IMR-90 (cell line): ENCODE measurements at regions not wholly inside any gene's neighbourhood (a gene's known extent, or its start where the extent isn't known, plus 50 kb on each side); places are given as distances from the start of the nearest gene placed in this dataset.

Experiments
- ATAC-seq: fragments of 200-7000 bp; cut with Tn5 transposase; 2 replicates; pipeline ENCODE4 v1.9.1; 2020; ENCODE audit warnings: low read depth, mild to moderate bottlenecking, moderate library complexity
- BruUV-seq: library from RNA; stranded (reverse); fragments of 400-500 nt; replicated peaks from 2 replicates; lab custom pipeline; 2021; lab: Mats Ljungman, UMichigan
- CTCF ChIA-PET: fragments of 300-600 bp; formaldehyde crosslinking; extraction: SDS; loops from one replicate; lab custom pipeline; 2021; ENCODE audit warnings: antibody characterized with exemption; lab: Yijun Ruan, JAX
- POLR2A ChIA-PET: fragments of 300-600 bp; sonication (Branson Sonifier 250); formaldehyde crosslinking; loops from one replicate; lab custom pipeline; 2022; ENCODE audit warnings: antibody characterized with exemption; ENCODE audit not compliant: unreplicated experiment; lab: Charles Lee
- DNase-seq: peaks from one replicate; pipeline ENCODE4 v3.0.0; 2013
- H2AFZ ChIP-seq: replicated peaks from 2 replicates; pipeline ENCODE3; 2013; ENCODE audit warnings: low read length, mild to moderate bottlenecking; ENCODE audit not compliant: poor library complexity
- H2AK5ac ChIP-seq: 2 replicates; pipeline ENCODE4 v1.6.1; 2013; ENCODE audit warnings: low read depth, low read length, inconsistent platforms
- H2AK9ac ChIP-seq: replicated peaks from 2 replicates; pipeline ENCODE3; 2013; ENCODE audit warnings: mild to moderate bottlenecking, low read depth, low read length, moderate library complexity; ENCODE audit not compliant: poor library complexity
- H2BK120ac ChIP-seq: 2 replicates; pipeline ENCODE4 v1.6.1; 2013; ENCODE audit warnings: low read depth, low read length, inconsistent platforms
- H2BK15ac ChIP-seq: 3 replicates; pipeline ENCODE4 v1.6.1; 2013; ENCODE audit warnings: low read depth, low read length, inconsistent platforms
- H2BK20ac ChIP-seq: 2 replicates; pipeline ENCODE4 v1.6.1; 2013; ENCODE audit warnings: low read depth, mild to moderate bottlenecking, inconsistent platforms, low read length, moderate library complexity
- H2BK5ac ChIP-seq: 2 replicates; pipeline ENCODE4 v1.6.1; 2013; ENCODE audit warnings: mild to moderate bottlenecking, low read depth, low read length, inconsistent platforms; ENCODE audit not compliant: poor library complexity, severe bottlenecking
- H3K14ac ChIP-seq: replicated peaks from 2 replicates; pipeline ENCODE4 v1.6.1; 2013; ENCODE audit warnings: low read depth, low read length, inconsistent platforms
- H3K18ac ChIP-seq: 2 replicates; pipeline ENCODE4 v1.6.1; 2013; ENCODE audit warnings: low read depth, low read length, control low read depth
- H3K23ac ChIP-seq: 2 replicates; pipeline ENCODE4 v1.6.1; 2013; ENCODE audit warnings: low read depth, low read length, inconsistent platforms
- H3K27ac ChIP-seq: 2 replicates; pipeline ENCODE4 v1.5.1; 2013; ENCODE audit warnings: mild to moderate bottlenecking, control low read depth, low read length; ENCODE audit not compliant: insufficient read depth
- H3K27me3 ChIP-seq: 2 replicates; pipeline ENCODE4 v1.6.1; 2013; ENCODE audit warnings: low read length; ENCODE audit not compliant: control insufficient read depth, insufficient read depth
- H3K36me3 ChIP-seq: 2 replicates; pipeline ENCODE4 v1.6.1; 2013; ENCODE audit warnings: low read length, mixed read lengths; ENCODE audit not compliant: control insufficient read depth, insufficient read depth
- H3K4ac ChIP-seq: 2 replicates; pipeline ENCODE4 v1.6.1; 2013; ENCODE audit warnings: low read depth, low read length, inconsistent platforms
- H3K4me1 ChIP-seq: 2 replicates; pipeline ENCODE4 v1.6.1; 2013; ENCODE audit warnings: low read length, mixed read lengths; ENCODE audit not compliant: control insufficient read depth, insufficient read depth
- H3K4me2 ChIP-seq: 2 replicates; pipeline ENCODE4 v1.6.1; 2013; ENCODE audit warnings: low read depth, mild to moderate bottlenecking, control low read depth, low read length, moderate library complexity
- H3K4me3 ChIP-seq: 2 replicates; pipeline ENCODE4 v1.5.1; 2013; ENCODE audit warnings: low read depth, mild to moderate bottlenecking, control low read depth, low read length, moderate library complexity; ENCODE audit not compliant: insufficient read depth
- H3K56ac ChIP-seq: 2 replicates; pipeline ENCODE4 v1.6.1; 2013; ENCODE audit warnings: low read length, inconsistent platforms; ENCODE audit not compliant: insufficient read depth; ENCODE audit errors: extremely low read depth
- H3K79me1 ChIP-seq, 2 experiments: 2 replicates each; pipeline ENCODE4 v1.6.1; 2013; ENCODE audit warnings: low read length in 2 of 2, inconsistent platforms in 1 of 2, low read depth in 1 of 2
- H3K9ac ChIP-seq: 2 replicates; pipeline ENCODE4 v1.6.1; 2013; ENCODE audit warnings: low read depth, low read length, control low read depth
- H3K9me1 ChIP-seq: 2 replicates; pipeline ENCODE4 v1.6.1; 2013; ENCODE audit warnings: low read length, inconsistent platforms; ENCODE audit not compliant: insufficient read depth
- H3K9me3 ChIP-seq: 2 replicates; pipeline ENCODE4 v1.6.1; 2013; ENCODE audit warnings: low read length; ENCODE audit not compliant: control insufficient read depth, insufficient read depth
- H4K20me1 ChIP-seq: 2 replicates; pipeline ENCODE4 v1.6.1; 2013; ENCODE audit warnings: low read length, inconsistent platforms; ENCODE audit not compliant: insufficient read depth
- H4K5ac ChIP-seq: 2 replicates; pipeline ENCODE4 v1.6.1; 2013; ENCODE audit warnings: mild to moderate bottlenecking, low read depth, low read length, control low read depth
- H4K8ac ChIP-seq, 2 experiments: 2 replicates each; pipeline ENCODE4 v1.6.1; 2013; ENCODE audit warnings: low read depth in 2 of 2, low read length in 2 of 2, control low read depth in 1 of 2, inconsistent platforms in 1 of 2
- H4K91ac ChIP-seq: 2 replicates; pipeline ENCODE4 v1.6.1; 2013; ENCODE audit warnings: low read depth, low read length, inconsistent platforms; ENCODE audit not compliant: insufficient read depth
- BHLHE40 ChIP-seq: fragments of 150-350 bp; IDR thresholded peaks from 2 replicates; pipeline ENCODE4 v1.6.1; 2016; ENCODE audit warnings: mild to moderate bottlenecking, low read depth, low read length
- CEBPB ChIP-seq: IDR thresholded peaks from 2 replicates; pipeline ENCODE4 v1.6.1; 2012; ENCODE audit warnings: low read depth, low read length, improper control_type of control experiment
- CHD1 ChIP-seq: IDR thresholded peaks from 2 replicates; pipeline ENCODE4 v1.6.1; 2012; ENCODE audit warnings: low read depth, low read length, improper control_type of control experiment
- CTCF ChIP-seq: conservative IDR thresholded peaks from 2 replicates; pipeline ENCODE4 v1.5.1; 2012; ENCODE audit warnings: mild to moderate bottlenecking, low read depth, low read length, improper control_type of control experiment
- ELK1 ChIP-seq: fragments of 150-350 bp; IDR thresholded peaks from 2 replicates; pipeline ENCODE4 v1.6.1; 2016; ENCODE audit warnings: low read depth, mild to moderate bottlenecking, low read length, moderate library complexity, borderline replicate concordance
- FOS ChIP-seq: fragments of 150-350 bp; IDR thresholded peaks from 2 replicates; pipeline ENCODE4 v1.6.1; 2016; ENCODE audit warnings: low read depth, low read length
- MAFK ChIP-seq: IDR thresholded peaks from 2 replicates; pipeline ENCODE4 v1.6.1; 2012; ENCODE audit warnings: low read depth, low read length, improper control_type of control experiment
- MAZ ChIP-seq: IDR thresholded peaks from 2 replicates; pipeline ENCODE4 v1.6.1; 2012; ENCODE audit warnings: low read depth, mild to moderate bottlenecking, low read length, improper control_type of control experiment, moderate library complexity, borderline replicate concordance
- MXI1 ChIP-seq: IDR thresholded peaks from 2 replicates; pipeline ENCODE4 v1.6.1; 2012; ENCODE audit warnings: low read depth, mild to moderate bottlenecking, low read length, moderate library complexity, borderline replicate concordance
- NFE2L2 ChIP-seq: fragments of 150-350 bp; IDR thresholded peaks from 2 replicates; pipeline ENCODE4 v1.6.1; 2016; ENCODE audit warnings: low read depth, mild to moderate bottlenecking, low read length
- POLR2A ChIP-seq: IDR thresholded peaks from 2 replicates; pipeline ENCODE4 v1.6.1; 2012; ENCODE audit warnings: mild to moderate bottlenecking, low read depth, low read length
- RAD21 ChIP-seq: IDR thresholded peaks from 2 replicates; pipeline ENCODE4 v1.6.1; 2012; ENCODE audit warnings: low read length, improper control_type of control experiment
- RCOR1 ChIP-seq: IDR thresholded peaks from 2 replicates; pipeline ENCODE4 v1.6.1; 2012; ENCODE audit warnings: mild to moderate bottlenecking, low read length, improper control_type of control experiment; ENCODE audit not compliant: insufficient replicate concordance
- RFX5 ChIP-seq: IDR thresholded peaks from 2 replicates; pipeline ENCODE4 v1.8.0; 2012; ENCODE audit warnings: low read depth, mild to moderate bottlenecking, low read length, moderate library complexity
- SMC3 ChIP-seq: fragments of 150-350 bp; IDR thresholded peaks from 2 replicates; pipeline ENCODE4 v1.6.1; 2016; ENCODE audit warnings: low read depth, mild to moderate bottlenecking, antibody characterized with exemption, low read length, moderate library complexity
- USF2 ChIP-seq: fragments of 150-350 bp; IDR thresholded peaks from 2 replicates; pipeline ENCODE4 v1.6.1; 2017; ENCODE audit warnings: mild to moderate bottlenecking, antibody characterized with exemption, low read length, low read depth
- WGBS, 2 experiments: methylation state at CpG; one replicate each; pipeline versions ENCODE4 v1.1.5 to v1.1.7; 2013; ENCODE audit warnings: missing lambda C conversion rate in 2 of 2; ENCODE audit not compliant: insufficient read length in 1 of 2; ENCODE audit errors: extremely low coverage in 2 of 2; 5-methylcytosine and 5-hydroxymethylcytosine counted together
- dilution Hi-C: fragments of 300-500 bp; cut with HindIII; formaldehyde crosslinking; loops from one replicate; pipeline ENCODE4 v1.14.3; 2018; ENCODE audit warnings: low sequenced_read_pairs; ENCODE audit not compliant: unreplicated experiment
- in situ Hi-C: fragments of 300-500 bp; cut with MboI; formaldehyde crosslinking; loops from 3 replicates; pipeline ENCODE4 v1.14.3; 2019; ENCODE audit warnings: low sequenced_read_pairs, inconsistent platforms, mixed read lengths
- intact Hi-C: fragments of 100-400 bp; cut with micrococcal nuclease; formaldehyde crosslinking; loops from 2 replicates; pipeline ENCODE4 v1.10.0; 2022

- no peaks in the 10 kb centered on the region for H3K4me1 ChIP-seq
- no peak overlapping the region for H4K91ac ChIP-seq
- no peak overlapping the region for H3K14ac ChIP-seq
- H2BK120ac ChIP-seq = no peak overlapping the region
- no peak overlapping the region for H2BK15ac ChIP-seq
- WGBS, 2 experiments = 80% methylated on average over 1 of the region's 10 CpGs; no CpG with 5 or more reads in 1 of the 2 experiments
- ChIA-PET POLR2A (no interaction called here), CTCF (no interaction called here)
- no peak overlapping the region for H2BK5ac ChIP-seq
- dilution Hi-C loops (no loop called here), in situ Hi-C loops (no loop called here), intact Hi-C loops (no loop called here)
- H3K9me1 ChIP-seq = no peaks in the 10 kb centered on the region
- TF ChIP-seq USF2 (no peak), BHLHE40 (no peak), RFX5 (no peak), CHD1 (no peak), ELK1 (no peak), RAD21 (no peak), MXI1 (no peak), SMC3 (no peak), POLR2A (no peak), CEBPB (no peak), RCOR1 (no peak), MAFK (no peak), CTCF (no peak), NFE2L2 (no peak), MAZ (no peak), FOS (no peak)
- no peak for DNase-seq
- no peak overlapping the region for H2BK20ac ChIP-seq
- no peak overlapping the region for H4K8ac ChIP-seq
- H3K27me3 ChIP-seq = no peaks in the 10 kb centered on the region
- H4K20me1 ChIP-seq = no peaks in the 10 kb centered on the region
- H3K56ac ChIP-seq = no peak overlapping the region
- no peak overlapping the region for H3K23ac ChIP-seq
- H3K27ac ChIP-seq = no peak overlapping the region
- H3K4me3 ChIP-seq = no peak overlapping the region
- H2AFZ ChIP-seq = no peak overlapping the region
- H4K5ac ChIP-seq = no peak overlapping the region
- H3K9me3 ChIP-seq = peaks cover 13% of the 10 kb centered on the region
- no peaks in the 10 kb centered on the region for H3K79me1 ChIP-seq
- H3K4ac ChIP-seq = no peak overlapping the region
- ATAC-seq = no peak
- no peak overlapping the region for H3K4me2 ChIP-seq
- no peak overlapping the region for H2AK9ac ChIP-seq
- no peak overlapping the region for H2AK5ac ChIP-seq
- no peak overlapping the region for H3K18ac ChIP-seq
- no TSS peak for BruUV-seq
- H3K9ac ChIP-seq = no peak overlapping the region
- no peaks in the 10 kb centered on the region for H3K36me3 ChIP-seq
Observed at GRCh38 chr10:121167534-121168243, 316.5 kb downstream of the WDR11 start.
